Panc1 (cell line): ENCODE measurements at regions not wholly inside any gene's neighbourhood (a gene's known extent, or its start where the extent isn't known, plus 50 kb on each side); places are given as distances from the start of the nearest gene placed in this dataset.

Experiments used
- CTCF ChIP-seq: fragments of 450-650 bp; IDR thresholded peaks from 2 replicates; pipeline ENCODE4 v1.5.1; 2017; ENCODE audit warnings: mild to moderate bottlenecking
- POLR2AphosphoS5 ChIP-seq: IDR thresholded peaks from 2 replicates; pipeline ENCODE4 v1.6.1; 2012; ENCODE audit warnings: mild to moderate bottlenecking, low read depth, low read length, moderate library complexity
- REST ChIP-seq, 2 experiments: IDR thresholded peaks; 2 replicates each; pipeline ENCODE4 v1.6.1; 2011 to 2012; ENCODE audit warnings: low read depth in 2 of 2, control low read depth in 1 of 2, low read length in 1 of 2, mild to moderate bottlenecking in 1 of 2, moderate library complexity in 1 of 2; ENCODE audit not compliant: insufficient read depth in 1 of 2
- SIN3A ChIP-seq: IDR thresholded peaks from 2 replicates; pipeline ENCODE4 v1.6.1; 2012; ENCODE audit warnings: low read depth, mild to moderate bottlenecking, low read length, moderate library complexity, borderline replicate concordance; ENCODE audit not compliant: insufficient read depth
- TCF7L2 ChIP-seq: IDR thresholded peaks from 2 replicates; pipeline ENCODE4 v1.6.1; 2011; ENCODE audit warnings: mild to moderate bottlenecking, low read depth, low read length, inconsistent platforms

GRCh38 chr2:155513248-155513647 lies 814.8 kb downstream of the KCNJ3 start:
- no peak for TF ChIP-seq CTCF
- TF ChIP-seq SIN3A: no peak
- TF ChIP-seq POLR2AphosphoS5: no peak
- TF ChIP-seq REST (IDR thresholded peaks at IDR 0.05; ENCODE audit: insufficient read depth in 1 of 2, low read depth in 2 of 2, low read length in 1 of 2): no peak
- no peak for TF ChIP-seq TCF7L2
